NOMO-1 (cell line): ENCODE measurements at regions not wholly inside any gene's neighbourhood (a gene's known extent, or its start where the extent isn't known, plus 50 kb on each side); places are given as distances from the start of the nearest gene placed in this dataset.
"Not testable (repeated sequence)": the region's sequence is repeated elsewhere in the genome, so short reads cannot be mapped to it uniquely, and the experiment has no call there.

Experiments
- DNase-seq, 2 experiments: peaks; one replicate each; lab custom pipeline; 2025; ENCODE audit not compliant: unreplicated experiment in 2 of 2; lab: John Stamatoyannopoulos, UW

GRCh38 chr2:118577202-118577601 is 270.2 kb downstream of the EN1 start:
- DNase-seq, result no peak

DNA sequence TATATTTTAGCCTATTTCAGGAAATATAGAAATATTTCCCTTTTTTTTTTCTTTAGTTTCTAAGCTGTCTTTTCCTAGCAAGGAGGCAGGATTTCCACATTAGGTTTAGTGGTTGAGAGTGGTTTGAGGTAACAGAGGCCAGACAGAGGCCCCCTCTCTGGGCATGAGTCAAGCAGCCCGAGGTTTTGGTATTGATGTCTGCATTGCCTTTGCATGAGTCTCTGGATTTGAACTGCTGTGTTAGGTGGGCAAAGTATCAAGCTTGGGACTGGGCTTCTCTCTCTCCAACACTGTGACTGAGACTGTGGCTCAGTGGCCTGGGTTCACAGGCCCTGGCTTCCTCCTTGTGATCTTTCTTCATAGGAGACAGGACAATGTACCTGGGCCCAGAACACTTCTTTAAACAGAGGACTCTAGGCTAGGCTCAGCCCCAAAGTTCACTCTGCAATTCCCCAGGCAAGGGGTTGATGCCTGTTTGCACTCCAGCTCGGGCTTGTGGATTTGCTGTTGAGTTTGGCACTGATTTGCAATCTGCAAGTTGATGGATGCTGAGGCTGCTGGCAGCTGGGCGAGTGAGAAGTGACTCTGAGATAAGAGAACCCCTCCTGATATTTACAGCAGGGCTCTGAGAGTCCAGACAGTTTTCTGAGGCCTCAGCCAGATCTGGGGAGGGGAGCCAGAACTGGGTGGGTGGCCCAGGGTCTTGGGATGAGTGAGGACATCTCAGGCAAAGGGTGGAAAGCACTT is 271.2 kb downstream of the EN1 start:
- DNase-seq, result no peak

DNA sequence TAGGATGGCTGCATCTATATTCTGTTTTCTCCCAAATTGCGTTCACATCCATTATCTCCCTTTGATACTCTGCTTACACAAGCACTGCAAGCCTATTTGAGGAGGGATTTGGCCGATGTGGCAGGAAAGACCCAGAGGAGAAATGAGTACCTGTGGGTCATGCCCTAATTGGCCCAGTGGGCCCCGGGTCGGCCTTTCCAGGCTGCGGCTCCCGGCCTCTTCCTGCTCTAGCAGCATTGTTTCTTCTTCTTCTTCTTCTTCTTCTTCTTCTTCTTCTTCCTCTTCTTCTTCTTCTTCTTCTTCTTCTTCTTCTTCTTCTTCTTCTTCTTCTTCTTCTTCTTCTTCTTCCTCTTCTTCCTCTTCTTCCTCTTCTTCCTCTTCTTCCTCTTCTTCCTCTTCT is 275.1 kb downstream of the EN1 start:
- DNase-seq, result not testable (repeated sequence)

DNA sequence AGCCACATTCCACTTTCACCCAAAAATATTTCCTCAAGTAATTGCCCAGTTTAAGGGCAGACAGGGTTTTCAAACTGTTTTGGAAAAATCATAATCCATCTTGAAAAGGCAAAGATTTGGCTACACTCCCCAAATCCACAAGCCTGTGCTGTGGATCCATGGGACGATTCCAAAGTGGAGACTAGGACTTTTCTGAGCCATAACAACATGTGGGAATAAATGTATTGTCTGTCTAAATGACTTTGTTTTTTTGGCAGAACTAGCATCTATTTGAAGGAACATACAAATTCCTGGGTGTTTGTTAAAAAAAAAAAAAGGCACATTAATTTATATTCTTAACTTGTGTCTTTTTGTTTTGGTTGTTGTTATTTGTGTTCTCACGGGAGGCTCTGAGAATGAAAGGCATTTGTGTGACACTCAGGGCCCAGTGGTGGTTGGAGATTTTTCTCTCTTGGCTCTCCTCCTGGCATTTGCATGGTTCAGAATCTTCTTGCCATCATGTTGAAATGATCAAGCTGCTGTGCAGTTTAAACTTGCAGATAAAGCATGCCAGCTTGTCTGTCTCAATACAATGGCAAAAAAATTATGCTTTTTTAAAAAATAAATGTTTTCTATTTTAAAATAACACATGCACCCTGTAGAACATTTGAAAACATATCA is 277.4 kb downstream of the EN1 start:
- DNase-seq, result no peak

GRCh38 chr2:118568700-118569099 is 278.7 kb downstream of the EN1 start:
- DNase-seq, result no peak

DNA sequence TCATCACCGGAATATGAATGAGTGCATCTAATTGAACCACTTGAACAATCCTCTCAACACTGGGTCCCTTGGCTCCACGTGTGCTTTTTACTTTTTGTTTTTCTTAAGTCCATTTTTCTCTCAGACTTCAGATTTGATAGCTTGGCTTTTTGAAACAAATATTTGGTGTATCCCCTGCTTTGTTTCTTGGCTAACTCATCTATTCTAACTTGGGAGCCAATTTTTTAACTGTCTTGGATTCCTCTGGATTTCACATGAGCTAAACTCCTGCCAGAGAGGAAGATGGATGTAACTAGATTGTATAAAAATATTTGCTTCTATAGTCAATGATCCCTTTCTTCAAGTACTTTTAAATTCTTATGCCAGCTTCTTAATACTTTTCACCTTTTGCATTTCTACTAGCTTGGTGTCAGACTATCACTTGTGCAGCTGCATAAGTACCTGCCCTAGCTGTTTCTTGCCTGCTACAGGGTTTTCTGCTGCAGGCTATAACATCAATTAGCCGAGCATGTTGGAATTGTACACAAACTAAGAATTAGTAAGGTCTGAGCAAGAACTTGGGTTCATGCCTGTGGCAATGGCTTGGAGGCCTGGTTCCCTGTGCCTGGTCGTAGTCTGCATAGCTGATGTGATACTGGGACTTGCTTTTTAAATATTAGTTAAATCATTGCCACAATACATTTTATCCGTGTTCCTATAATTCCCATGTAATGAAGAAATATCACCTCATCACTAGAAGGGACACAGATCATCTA is 281.5 kb downstream of the EN1 start:
- DNase-seq, result no peak

DNA sequence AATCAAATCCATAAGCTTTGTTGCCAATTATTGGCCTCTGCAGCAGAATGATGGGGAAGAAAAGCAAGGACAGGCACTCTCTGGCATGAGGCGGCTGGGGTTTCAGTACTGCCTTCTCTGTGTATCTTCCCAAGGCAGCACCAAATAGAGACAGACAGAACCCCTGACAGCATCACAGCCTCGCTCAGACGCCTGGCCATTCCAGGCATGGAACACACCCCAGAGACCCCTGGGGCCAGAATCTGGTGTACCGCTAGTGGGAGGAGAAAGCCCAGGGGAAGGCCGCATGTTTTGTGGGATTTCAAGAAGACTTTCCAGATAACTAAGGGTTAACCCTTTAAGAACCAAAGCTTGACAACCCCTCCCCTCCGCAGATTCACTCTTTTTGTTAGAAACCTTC is 282.1 kb downstream of the EN1 start:
- no peak for DNase-seq

GRCh38 chr2:118562144-118562543 is 285.3 kb downstream of the EN1 start:
- DNase-seq, result no peak

DNA sequence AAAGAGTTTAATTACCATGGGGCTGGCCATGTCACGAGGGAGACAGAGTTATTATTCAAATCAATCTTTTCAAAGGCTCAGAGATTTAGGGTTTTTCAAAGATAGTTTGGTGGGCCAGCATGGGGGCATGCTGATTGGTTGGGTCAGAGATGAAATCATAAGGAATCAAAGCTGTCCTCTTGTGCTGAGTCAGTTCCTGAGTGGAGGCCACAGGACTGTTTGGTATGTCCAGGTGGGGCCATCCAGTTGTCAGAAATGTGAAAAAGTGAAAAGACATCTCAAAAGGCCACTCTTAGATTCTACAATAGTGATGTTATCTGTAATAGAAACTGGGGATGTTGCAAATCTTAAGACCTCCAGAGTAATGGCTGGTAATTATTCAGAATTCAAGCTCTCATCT is 288.6 kb downstream of the EN1 start:
- DNase-seq, result no peak

DNA sequence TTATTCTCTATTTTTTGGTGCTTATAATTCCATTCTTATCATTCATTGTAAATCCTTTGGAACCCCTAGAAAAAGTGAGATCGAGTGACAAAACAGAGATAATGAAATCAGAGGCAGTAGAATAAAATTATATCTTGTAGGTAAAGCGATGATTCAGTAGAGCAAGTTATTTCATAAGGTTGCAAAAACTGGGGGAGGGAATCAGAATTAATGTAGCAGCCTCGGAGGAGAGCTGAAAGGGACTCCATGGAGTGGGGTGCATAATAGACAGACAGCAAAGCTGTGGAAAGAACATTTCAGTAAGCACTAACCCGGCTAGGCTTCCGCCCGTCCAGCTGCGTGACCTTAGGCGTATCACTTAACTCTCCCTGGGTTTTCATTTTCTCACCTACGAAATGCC is 289.7 kb downstream of the EN1 start:
- no peak for DNase-seq

DNA sequence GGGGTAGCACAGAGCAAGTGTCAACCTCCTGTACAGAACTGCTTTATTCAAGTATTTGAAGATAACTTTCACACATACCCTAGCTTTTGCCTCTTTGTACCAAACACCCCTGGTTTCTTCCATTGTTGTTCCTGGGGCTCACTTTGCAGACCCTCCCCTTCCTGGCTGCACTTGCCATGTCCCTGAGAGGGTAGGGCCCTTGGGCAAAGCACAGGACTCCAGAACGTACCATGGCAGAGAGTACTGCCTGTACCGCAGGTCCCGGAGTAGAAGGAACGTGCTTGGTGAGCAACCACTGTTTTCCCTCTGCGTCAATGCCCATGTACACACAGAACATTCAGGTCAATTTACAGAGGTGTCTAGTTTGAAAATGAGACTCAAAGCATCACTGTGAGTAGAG is 290.4 kb downstream of the EN1 start:
- no peak for DNase-seq

DNA sequence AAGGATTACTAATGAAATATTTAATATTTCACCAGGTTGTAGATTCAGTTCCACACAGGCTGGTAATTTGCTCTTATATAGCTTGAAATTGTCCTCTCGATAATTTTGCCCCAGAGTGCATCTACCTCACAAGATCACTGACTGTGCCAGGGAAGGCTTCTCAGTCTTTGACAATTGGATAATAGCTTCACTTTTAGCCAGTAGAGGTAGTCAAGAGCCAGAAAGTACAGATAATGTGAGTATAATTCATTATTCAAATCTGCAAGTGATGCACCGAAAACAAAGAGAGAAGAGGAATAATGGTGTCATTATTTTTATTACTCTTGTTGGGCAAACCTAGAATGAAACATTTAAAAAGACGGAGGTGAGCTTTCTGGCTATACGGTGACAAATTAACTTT is 292.8 kb downstream of the EN1 start:
- no peak for DNase-seq

DNA sequence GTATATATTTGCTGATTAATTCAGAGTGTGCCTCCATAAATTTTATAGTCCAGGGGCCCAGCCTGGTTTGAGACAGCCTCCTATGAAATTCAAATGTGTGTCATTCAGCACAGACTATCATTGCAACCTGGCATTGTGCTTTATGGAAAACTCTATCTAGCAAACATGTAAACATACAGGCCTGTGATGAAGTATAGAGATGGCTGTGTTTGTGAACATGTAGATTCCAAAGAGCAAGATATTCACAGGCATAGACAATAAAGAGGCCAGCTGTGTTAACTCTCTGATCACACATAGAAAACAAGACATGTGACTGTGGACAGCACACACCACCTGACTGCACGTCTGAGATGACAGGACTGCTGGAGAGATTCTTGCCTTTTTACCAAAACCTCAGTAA is 297.9 kb downstream of the EN1 start:
- no peak for DNase-seq

DNA sequence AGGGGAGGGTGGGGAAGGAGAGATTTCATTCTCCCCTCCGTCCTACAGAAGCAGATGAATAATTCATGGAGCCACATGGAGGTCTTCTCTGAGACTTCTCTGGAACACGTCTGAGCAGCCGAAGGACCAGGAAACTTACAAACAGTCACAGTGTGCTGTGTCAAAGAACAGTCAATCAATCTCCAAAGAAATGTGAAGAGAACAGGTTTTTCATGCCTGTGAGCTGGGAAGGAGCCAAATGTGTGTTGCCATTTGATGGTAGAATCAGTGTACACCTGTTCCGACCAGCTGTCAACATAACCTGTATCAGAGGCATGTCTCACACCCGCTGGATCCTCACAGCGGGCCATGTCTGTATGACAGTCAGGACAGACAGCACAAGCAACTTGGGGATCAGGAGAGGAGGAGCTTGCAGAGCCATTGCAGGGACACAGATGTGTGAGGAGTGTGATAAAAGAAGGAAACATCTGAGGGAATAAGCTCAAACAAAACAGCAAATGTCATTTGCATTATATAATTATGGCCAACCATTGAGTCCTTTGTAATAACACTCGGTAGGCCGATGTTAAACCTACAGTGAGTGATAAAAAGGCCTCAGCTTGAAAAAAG is 298.5 kb downstream of the EN1 start:
- DNase-seq, result no peak

- DNase-seq, result no peak
These were observed 308.2 kb downstream of the EN1 start for GRCh38 chr2:118539290-118539689.

- no peak for DNase-seq
These were observed 311.1 kb downstream of the EN1 start for GRCh38 chr2:118536306-118536705.

DNA sequence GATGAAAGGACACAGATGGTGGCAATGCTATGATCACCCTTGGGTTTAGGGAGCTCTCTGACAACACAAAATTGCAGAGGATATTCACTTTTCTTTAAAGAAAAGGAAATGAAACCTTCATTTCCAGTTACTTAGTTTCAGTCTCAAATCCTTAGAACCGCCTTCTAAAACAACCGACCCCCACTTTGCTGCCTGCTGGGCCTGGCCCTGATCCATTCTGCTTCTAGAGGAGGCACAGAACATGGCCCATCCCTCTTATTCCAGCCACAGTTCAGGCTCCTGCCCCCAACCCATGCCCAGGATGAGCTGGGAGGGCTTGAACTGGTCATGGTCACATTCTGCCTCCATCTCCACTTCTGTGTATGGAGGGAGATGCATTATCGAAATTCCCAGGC is 311.6 kb downstream of the EN1 start:
- no peak for DNase-seq

- DNase-seq, result no peak
These were observed 312.2 kb downstream of the EN1 start for GRCh38 chr2:118535171-118535817.

DNA sequence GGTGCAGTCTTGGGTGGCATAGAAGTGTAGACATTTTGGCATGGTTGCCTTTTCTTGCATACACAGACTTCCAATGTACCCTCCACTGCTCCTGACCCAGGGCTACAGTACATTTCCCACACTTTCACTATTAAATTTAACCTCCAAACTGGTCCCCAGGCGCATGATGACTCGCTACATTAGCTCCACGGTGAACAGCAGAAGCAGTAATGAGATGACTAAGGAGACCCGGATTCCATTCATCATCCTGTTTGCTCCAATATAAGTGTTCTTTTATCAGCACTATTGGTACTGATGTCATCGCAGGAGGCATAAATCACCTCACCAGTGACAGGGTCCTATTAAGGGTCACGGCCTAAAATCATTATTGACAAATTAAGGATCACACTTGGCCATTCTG is 316.5 kb downstream of the EN1 start:
- DNase-seq, result no peak

DNA sequence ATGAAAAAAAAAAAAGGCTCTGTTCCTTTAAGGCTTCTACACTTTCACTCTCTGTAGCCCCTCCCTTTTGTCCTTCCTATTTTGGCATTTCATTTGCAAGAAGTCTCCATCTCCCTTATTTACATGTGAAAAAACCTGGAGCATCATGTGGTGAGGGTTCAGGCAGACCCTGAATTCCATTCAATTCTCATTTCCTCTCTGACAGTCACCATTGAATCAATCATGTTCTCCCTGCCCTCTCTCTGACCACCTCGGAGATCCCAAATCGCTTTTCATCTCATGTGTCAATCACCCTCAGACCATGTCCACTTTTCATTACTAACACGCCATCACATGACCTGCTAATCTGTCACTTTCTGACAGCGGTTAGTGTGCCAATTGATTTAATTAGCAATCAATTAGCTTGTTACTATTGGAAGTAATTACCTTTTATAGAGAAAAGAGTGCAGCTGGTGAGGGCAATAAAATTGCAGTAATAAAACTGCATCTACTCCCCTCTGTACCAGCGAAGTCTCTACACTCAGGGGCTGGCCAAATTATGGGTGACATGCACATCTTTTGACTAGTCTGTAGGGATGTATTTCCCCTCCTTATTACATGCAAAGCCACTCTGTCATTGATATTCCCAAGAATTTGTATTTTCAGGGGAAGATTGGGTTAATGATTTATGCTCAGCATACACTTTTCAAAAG is 317.4 kb downstream of the EN1 start:
- DNase-seq, result no peak
